PFSK-1 (cell line): ENCODE measurements at regions not wholly inside any gene's neighbourhood (a gene's known extent, or its start where the extent isn't known, plus 50 kb on each side); places are given as distances from the start of the nearest gene placed in this dataset.

Experiments used
- FOXP2 ChIP-seq: optimal IDR thresholded peaks from 2 replicates; pipeline ENCODE3; 2011; ENCODE audit warnings: borderline replicate concordance, control low read depth, inconsistent platforms; ENCODE audit not compliant: insufficient read depth; ENCODE audit errors: extremely low read length, extremely low read depth
- POLR2AphosphoS5 ChIP-seq: IDR thresholded peaks from 2 replicates; pipeline ENCODE4 v1.6.1; 2012; ENCODE audit warnings: low read depth, mild to moderate bottlenecking, control low read depth, low read length, moderate library complexity
- REST ChIP-seq, 2 experiments: IDR thresholded peaks; 2 replicates each; pipeline versions ENCODE4 v1.6.1 to v1.8.0; 2011 to 2012; ENCODE audit warnings: low read depth in 2 of 2, low read length in 2 of 2, control low read depth in 1 of 2, inconsistent platforms in 1 of 2, mild to moderate bottlenecking in 1 of 2, moderate library complexity in 1 of 2; ENCODE audit not compliant: insufficient read depth in 1 of 2
- SIN3A ChIP-seq: IDR thresholded peaks from 2 replicates; pipeline ENCODE4 v1.6.1; 2012; ENCODE audit warnings: mild to moderate bottlenecking, low read length, moderate library complexity, borderline replicate concordance; ENCODE audit not compliant: insufficient read depth
- TAF1 ChIP-seq: IDR thresholded peaks from 2 replicates; pipeline ENCODE4 v1.6.1; 2012; ENCODE audit warnings: low read length, control low read depth, borderline replicate concordance; ENCODE audit not compliant: insufficient read depth

- TF ChIP-seq POLR2AphosphoS5 (no peak), TAF1 (no peak), REST (IDR thresholded peaks at IDR 0.05; ENCODE audit: insufficient read depth in 1 of 2, low read depth in 2 of 2, low read length in 2 of 2) (no peak), FOXP2 (no peak), SIN3A (no peak)
These were observed 1023.2 kb downstream of the BCL11A start for GRCh38 chr2:59530258-59530657.

GRCh38 chr2:59529726-59530125, 1023.7 kb downstream of the BCL11A start:
- TF ChIP-seq FOXP2 (no peak), POLR2AphosphoS5 (no peak), SIN3A (no peak), REST (IDR thresholded peaks at IDR 0.05; ENCODE audit: insufficient read depth in 1 of 2, low read depth in 2 of 2, low read length in 2 of 2) (no peak), TAF1 (no peak)

GRCh38 chr2:59528525-59528924, 1024.9 kb downstream of the BCL11A start:
- TF ChIP-seq FOXP2 = no peak
- no peak for TF ChIP-seq POLR2AphosphoS5
- TF ChIP-seq REST (IDR thresholded peaks at IDR 0.05; ENCODE audit: insufficient read depth in 1 of 2, low read depth in 2 of 2, low read length in 2 of 2) = no peak
- TF ChIP-seq TAF1 = no peak
- TF ChIP-seq SIN3A = no peak

GRCh38 chr2:59502981-59503380, 1050.5 kb downstream of the BCL11A start:
- TF ChIP-seq REST (IDR thresholded peaks at IDR 0.05; ENCODE audit: insufficient read depth in 1 of 2, low read depth in 2 of 2, low read length in 2 of 2) (no peak), TAF1 (no peak), POLR2AphosphoS5 (no peak), FOXP2 (no peak), SIN3A (no peak)

- TF ChIP-seq POLR2AphosphoS5 = no peak
- no peak for TF ChIP-seq TAF1
- no peak for TF ChIP-seq REST (IDR thresholded peaks at IDR 0.05; ENCODE audit: insufficient read depth in 1 of 2, low read depth in 2 of 2, low read length in 2 of 2)
- TF ChIP-seq SIN3A = no peak
- TF ChIP-seq FOXP2 = no peak
These were observed 1062.5 kb downstream of the BCL11A start for GRCh38 chr2:59490994-59491393.
